ENCODE measurements at regions not wholly inside any gene's neighbourhood (a gene's known extent, or its start where the extent isn't known, plus 50 kb on each side); places are given as distances from the start of the nearest gene placed in this dataset.

DNA sequence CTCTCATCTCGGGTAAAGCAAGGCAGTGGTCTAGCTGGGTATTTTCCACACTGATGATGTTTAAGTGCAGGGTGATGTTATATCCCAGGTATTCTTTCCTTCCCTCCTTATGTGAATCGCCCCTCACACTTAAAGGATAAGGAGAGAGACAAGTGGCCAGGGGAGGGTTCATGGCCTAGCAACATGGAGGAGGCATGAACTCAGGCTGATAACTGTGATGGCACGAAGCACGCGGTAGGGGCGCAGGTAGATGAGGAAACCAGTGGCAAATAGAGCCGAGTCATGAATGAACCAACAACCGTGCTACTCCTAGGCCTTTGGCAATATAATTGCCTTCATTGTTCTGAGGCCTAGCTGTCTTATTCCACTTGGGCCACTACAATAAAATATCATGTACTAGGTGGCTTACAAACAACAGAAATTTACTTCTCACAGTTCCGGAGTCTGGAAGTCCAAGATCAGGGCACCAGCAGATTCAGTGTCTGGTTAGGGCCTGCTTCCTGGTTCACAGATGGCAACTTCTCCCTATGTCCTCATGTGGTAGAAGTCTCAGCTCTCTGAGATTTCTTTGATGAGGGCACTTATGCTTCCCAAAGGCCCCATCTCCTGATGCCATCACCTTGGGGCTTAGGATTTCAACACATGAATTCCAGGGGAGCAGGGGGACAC is 56.0 kb upstream of the PIK3CG start:
- no peak for DNase-seq (ENCODE audit: low read depth)

GRCh38 chr7:106811472-106811871 is 53.6 kb upstream of the PIK3CG start:
- no peak for DNase-seq (ENCODE audit: low read depth)

GRCh38 chr7:106812027-106812643 is 52.9 kb upstream of the PIK3CG start:
- DNase-seq (ENCODE audit: low read depth), result no peak

- no peak for DNase-seq (ENCODE audit: low read depth)
These were observed 51.3 kb upstream of the PIK3CG start for GRCh38 chr7:106813705-106814305.

DNA sequence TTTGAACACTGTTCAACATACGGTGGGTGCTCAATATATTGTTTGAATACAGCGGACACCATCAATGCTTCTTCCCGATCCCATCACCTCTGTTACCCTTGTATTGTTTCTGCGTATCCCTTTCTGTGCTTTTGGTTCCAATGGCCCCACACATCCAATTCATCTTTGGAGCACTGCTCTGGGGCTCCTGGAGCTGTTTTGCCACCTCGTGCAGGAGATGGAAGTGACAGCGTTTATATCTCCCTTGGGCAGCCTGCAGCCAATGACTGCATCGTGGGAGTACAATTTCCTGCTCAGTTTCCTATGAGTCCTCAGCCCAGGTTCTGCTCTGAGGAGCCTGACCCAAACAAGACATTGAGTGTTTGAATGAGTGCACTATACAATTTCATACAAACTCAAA is 50.2 kb upstream of the PIK3CG start:
- no peak for DNase-seq (ENCODE audit: low read depth)
